Endothelial cell of umbilical vein (primary cell): ENCODE measurements at regions not wholly inside any gene's neighbourhood (a gene's known extent, or its start where the extent isn't known, plus 50 kb on each side); places are given as distances from the start of the nearest gene placed in this dataset.

ENCODE experiments used
- BruUV-seq: library from RNA; stranded (reverse); fragments of 400-500 nt; replicated peaks from 2 replicates; lab custom pipeline; 2021; lab: Mats Ljungman, UMichigan
- CTCF ChIA-PET: fragments of 300-600, 350-600 bp; sonication (Branson Sonifier 250); formaldehyde crosslinking; loops from one replicate; lab custom pipeline; 2021; ENCODE audit warnings: antibody characterized with exemption, inconsistent platforms; lab: Charles Lee
- POLR2A ChIA-PET: fragments of 300-600, 350-600 bp; sonication (Branson Sonifier 250); formaldehyde crosslinking; loops from one replicate; lab custom pipeline; 2021; ENCODE audit warnings: antibody characterized with exemption, inconsistent platforms; lab: Charles Lee
- DNase-seq: peaks from one replicate; pipeline ENCODE4 v3.0.0-alpha.2; 2011; ENCODE audit warnings: low read depth, low spot score
- FAIRE-seq: peaks from 2 replicates; lab custom pipeline; 2011; peaks lifted over from hg19 to GRCh38; lab: Jason Lieb, UNC
- H2AFZ ChIP-seq: 2 replicates; pipeline ENCODE4 v1.6.0; 2012; ENCODE audit warnings: low read depth, low read length, control low read depth, inconsistent platforms
- H3K27ac ChIP-seq: 2 replicates; pipeline ENCODE4 v1.5.1; 2011; ENCODE audit warnings: low read depth, mild to moderate bottlenecking, control low read depth, low read length, moderate library complexity; ENCODE audit not compliant: insufficient read depth
- H3K27me3 ChIP-seq, 2 experiments: 2 replicates each; pipeline versions ENCODE4 v1.6.0 to v1.6.1; 2011; ENCODE audit warnings: low read length in 2 of 2, mixed read lengths in 1 of 2; ENCODE audit not compliant: control insufficient read depth in 2 of 2, insufficient read depth in 2 of 2
- H3K36me3 ChIP-seq, 2 experiments: 2 replicates in 1 of 2; 3 replicates in 1 of 2; pipeline ENCODE4 v1.5.1; 2011; ENCODE audit warnings: low read length in 2 of 2, mild to moderate bottlenecking in 1 of 2, moderate library complexity in 1 of 2; ENCODE audit not compliant: control insufficient read depth in 2 of 2, insufficient read depth in 2 of 2; ENCODE audit errors: extremely low read depth in 1 of 2
- H3K4me1 ChIP-seq: 3 replicates; pipeline ENCODE4 v1.5.1; 2011; ENCODE audit warnings: mild to moderate bottlenecking, low read length; ENCODE audit not compliant: control insufficient read depth, insufficient read depth; ENCODE audit errors: extremely low read depth
- H3K4me2 ChIP-seq: 2 replicates; pipeline ENCODE4 v1.6.1; 2011; ENCODE audit warnings: low read length, control low read depth, mixed read lengths; ENCODE audit not compliant: insufficient read depth
- H3K4me3 ChIP-seq, 3 experiments: fragments of 200-600 bp in 1 of 3; sonication (generic), shearing (Covaris generic) in 1 of 3; replicated peaks in 1 of 3; 2 replicates each; pipeline ENCODE4 v1.5.1; 2011 to 2016; ENCODE audit warnings: control low read depth in 3 of 3, low read length in 3 of 3, mild to moderate bottlenecking in 2 of 3, inconsistent platforms in 1 of 3, low read depth in 1 of 3, moderate library complexity in 1 of 3; ENCODE audit not compliant: insufficient read depth in 1 of 3
- H3K79me2 ChIP-seq: 2 replicates; pipeline ENCODE4 v1.6.0; 2012; ENCODE audit warnings: low read length, inconsistent platforms; ENCODE audit not compliant: control insufficient read depth, insufficient read depth
- H3K9ac ChIP-seq: replicated peaks from 2 replicates; pipeline ENCODE3; 2011; ENCODE audit warnings: low read length, control low read depth; ENCODE audit not compliant: insufficient read depth; ENCODE audit errors: extremely low read depth
- H3K9me1 ChIP-seq: replicated peaks from 3 replicates; pipeline ENCODE4 v1.6.0; 2011; ENCODE audit warnings: mild to moderate bottlenecking, low read length; ENCODE audit not compliant: control insufficient read depth, insufficient read depth; ENCODE audit errors: extremely low read depth
- H3K9me3 ChIP-seq: replicated peaks from 2 replicates; pipeline ENCODE4 v1.5.1; 2012; ENCODE audit warnings: low read length, inconsistent platforms; ENCODE audit not compliant: control insufficient read depth, insufficient read depth
- H4K20me1 ChIP-seq: replicated peaks from 2 replicates; pipeline ENCODE3; 2011; ENCODE audit warnings: mild to moderate bottlenecking, low read length; ENCODE audit not compliant: control insufficient read depth, insufficient read depth; ENCODE audit errors: extremely low read depth
- EZH2 ChIP-seq: IDR thresholded peaks from 2 replicates; pipeline ENCODE4 v1.6.1; 2012; ENCODE audit warnings: borderline replicate concordance, low read depth, mild to moderate bottlenecking, moderate library complexity, low read length, inconsistent platforms; ENCODE audit not compliant: severe bottlenecking
- FOS ChIP-seq: IDR thresholded peaks from 2 replicates; pipeline ENCODE4 v1.6.1; 2011; ENCODE audit warnings: mild to moderate bottlenecking, low read length, moderate library complexity, borderline replicate concordance; ENCODE audit not compliant: insufficient read depth
- GATA2 ChIP-seq: IDR thresholded peaks from 2 replicates; pipeline ENCODE4 v1.7.0; 2011; ENCODE audit warnings: low read depth, mild to moderate bottlenecking, moderate library complexity, mixed read lengths, low read length; ENCODE audit not compliant: insufficient read length, insufficient read depth
- JUN ChIP-seq: IDR thresholded peaks from 2 replicates; pipeline ENCODE4 v1.6.1; 2011; ENCODE audit warnings: borderline replicate concordance, low read depth; ENCODE audit not compliant: insufficient read length, insufficient read depth
- MYC ChIP-seq: IDR thresholded peaks from one replicate; pipeline ENCODE4 v1.6.1; 2011; ENCODE audit warnings: mild to moderate bottlenecking, low read depth, low read length
- POLR2A ChIP-seq: IDR thresholded peaks from 2 replicates; pipeline ENCODE4 v1.6.1; 2012; ENCODE audit warnings: low read depth, mild to moderate bottlenecking, control low read depth, low read length
- POLR2AphosphoS5 ChIP-seq: IDR thresholded peaks from 2 replicates; pipeline ENCODE4 v1.6.1; 2012; ENCODE audit warnings: low read depth, mild to moderate bottlenecking, control low read depth, low read length, moderate library complexity; ENCODE audit not compliant: insufficient read depth
- dilution Hi-C: fragments of 300-500 bp; cut with MboI; formaldehyde crosslinking; loops from one replicate; pipeline ENCODE4 v1.15.0; 2019; ENCODE audit warnings: low sequenced_read_pairs; ENCODE audit not compliant: extremely low pct_ligation_motif_present
- intact Hi-C: fragments of 100-400 bp; cut with micrococcal nuclease; formaldehyde crosslinking; loops from one replicate; pipeline ENCODE4 v1.10.0; 2022
- TF ChIP-seq, protein P1 (sequence below): IDR thresholded peaks from 2 replicates; pipeline ENCODE4 v1.6.1; 2011; ENCODE audit not compliant: insufficient read depth, insufficient read length
- TF ChIP-seq, protein P2 (sequence below), 2 donors: IDR thresholded peaks; 1 replicate in 1 of 2; 2 replicates in 1 of 2; pipeline ENCODE4 v1.5.1; 2011; ENCODE audit warnings: low read length in 2 of 2, mild to moderate bottlenecking in 2 of 2, moderate library complexity in 2 of 2, control low read depth in 1 of 2, inconsistent platforms in 1 of 2, low read depth in 1 of 2; ENCODE audit not compliant: insufficient read depth in 1 of 2; ENCODE audit errors: extremely low read depth in 1 of 2

DNA sequence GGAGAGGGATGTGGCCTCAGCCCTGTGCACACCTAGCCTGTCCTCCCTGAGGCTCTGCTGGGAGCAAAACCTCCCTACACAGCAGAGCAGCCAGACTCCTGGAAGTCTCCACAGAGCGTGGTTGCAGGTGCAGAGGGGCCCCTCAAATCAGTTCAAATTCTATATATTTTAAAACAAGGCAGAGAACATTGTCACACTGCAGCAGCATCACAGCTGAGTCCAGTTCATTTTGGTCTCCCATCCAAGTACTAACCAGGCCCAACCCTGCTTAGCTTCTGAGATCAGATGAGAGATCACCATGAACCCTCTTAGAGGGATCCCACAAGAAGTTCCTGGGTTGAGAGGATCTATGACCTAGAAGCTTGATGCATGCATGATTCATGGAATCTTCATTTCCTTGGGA is 331.0 kb upstream of the RGMA start:
- H3K4me2 ChIP-seq = no peak overlapping the region
- H2AFZ ChIP-seq = no peak overlapping the region
- TF ChIP-seq, protein P1, sequence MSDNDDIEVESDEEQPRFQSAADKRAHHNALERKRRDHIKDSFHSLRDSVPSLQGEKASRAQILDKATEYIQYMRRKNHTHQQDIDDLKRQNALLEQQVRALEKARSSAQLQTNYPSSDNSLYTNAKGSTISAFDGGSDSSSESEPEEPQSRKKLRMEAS = no peak
- H3K9me3 ChIP-seq = peaks cover 2% of the 10 kb centered on the region
- H4K20me1 ChIP-seq = no peaks in the 10 kb centered on the region
- H3K79me2 ChIP-seq = no peaks in the 10 kb centered on the region
- FAIRE-seq (no peak), DNase-seq (no peak)
- no peaks in the 10 kb centered on the region for H3K27me3 ChIP-seq
- no peak overlapping the region for H3K27ac ChIP-seq
- no peaks in the 10 kb centered on the region for H3K4me1 ChIP-seq
- H3K9ac ChIP-seq = no peak overlapping the region
- dilution Hi-C loops = no loop called here
- BruUV-seq = no TSS peak
- CTCF ChIA-PET = no interaction called here
- H3K9me1 ChIP-seq = no peaks in the 10 kb centered on the region
- H3K4me3 ChIP-seq = no peak overlapping the region
- POLR2A ChIA-PET = no interaction called here
- intact Hi-C loops = no loop called here
- H3K36me3 ChIP-seq = no peaks in the 10 kb centered on the region

DNA sequence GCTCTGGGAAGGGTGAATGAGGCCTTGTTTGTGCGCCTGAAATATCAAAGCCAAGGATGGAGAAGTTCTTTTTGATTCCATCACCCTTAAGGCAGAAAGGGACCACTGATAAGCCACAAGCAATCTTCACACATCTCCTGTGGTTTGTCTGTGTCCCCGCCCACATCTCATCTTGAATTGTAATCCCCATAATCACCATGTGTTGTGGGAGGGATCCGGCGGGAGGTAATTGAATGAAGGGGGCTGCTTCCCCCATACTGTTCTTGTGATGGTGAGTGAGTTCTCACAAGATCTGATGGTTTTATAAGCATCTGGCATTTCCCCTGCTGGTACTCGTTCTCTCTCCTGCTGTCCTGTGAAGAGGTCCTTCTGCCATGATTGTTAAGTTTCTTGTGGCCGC is 329.6 kb upstream of the RGMA start:
- POLR2A ChIA-PET = no interaction called here

More for the DNA sequence above, 329.6 kb upstream of the RGMA start:
- no peak for FAIRE-seq
- no peaks in the 10 kb centered on the region for H3K36me3 ChIP-seq
- TF ChIP-seq POLR2A (no peak), POLR2AphosphoS5 (no peak), MYC (no peak), EZH2 (no peak), JUN (no peak), GATA2 (no peak), FOS (no peak)
- TF ChIP-seq, protein P2, sequence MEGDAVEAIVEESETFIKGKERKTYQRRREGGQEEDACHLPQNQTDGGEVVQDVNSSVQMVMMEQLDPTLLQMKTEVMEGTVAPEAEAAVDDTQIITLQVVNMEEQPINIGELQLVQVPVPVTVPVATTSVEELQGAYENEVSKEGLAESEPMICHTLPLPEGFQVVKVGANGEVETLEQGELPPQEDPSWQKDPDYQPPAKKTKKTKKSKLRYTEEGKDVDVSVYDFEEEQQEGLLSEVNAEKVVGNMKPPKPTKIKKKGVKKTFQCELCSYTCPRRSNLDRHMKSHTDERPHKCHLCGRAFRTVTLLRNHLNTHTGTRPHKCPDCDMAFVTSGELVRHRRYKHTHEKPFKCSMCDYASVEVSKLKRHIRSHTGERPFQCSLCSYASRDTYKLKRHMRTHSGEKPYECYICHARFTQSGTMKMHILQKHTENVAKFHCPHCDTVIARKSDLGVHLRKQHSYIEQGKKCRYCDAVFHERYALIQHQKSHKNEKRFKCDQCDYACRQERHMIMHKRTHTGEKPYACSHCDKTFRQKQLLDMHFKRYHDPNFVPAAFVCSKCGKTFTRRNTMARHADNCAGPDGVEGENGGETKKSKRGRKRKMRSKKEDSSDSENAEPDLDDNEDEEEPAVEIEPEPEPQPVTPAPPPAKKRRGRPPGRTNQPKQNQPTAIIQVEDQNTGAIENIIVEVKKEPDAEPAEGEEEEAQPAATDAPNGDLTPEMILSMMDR (IDR thresholded peaks at IDR 0.05; ENCODE audit: extremely low read depth in 1 of 2, insufficient read depth in 1 of 2, low read depth in 1 of 2, low read length in 2 of 2) = no peak
- TF ChIP-seq, protein P1 = no peak
- H3K9ac ChIP-seq = no peak overlapping the region
- H2AFZ ChIP-seq = no peak overlapping the region
- no peak for DNase-seq
- dilution Hi-C loops = no loop called here
- BruUV-seq = no TSS peak
- H3K9me1 ChIP-seq = no peaks in the 10 kb centered on the region
- no peak overlapping the region for H3K27ac ChIP-seq
- CTCF ChIA-PET = no interaction called here
- H3K79me2 ChIP-seq = no peaks in the 10 kb centered on the region
- no peak overlapping the region for H3K4me2 ChIP-seq
- intact Hi-C loops = no loop called here
- no peaks in the 10 kb centered on the region for H4K20me1 ChIP-seq
- no peaks in the 10 kb centered on the region for H3K27me3 ChIP-seq
- no peaks in the 10 kb centered on the region for H3K4me1 ChIP-seq
- H3K4me3 ChIP-seq = no peak overlapping the region
- H3K9me3 ChIP-seq = peaks cover 3% of the 10 kb centered on the region
